ENCODE measurements at regions not wholly inside any gene's neighbourhood (a gene's known extent, or its start where the extent isn't known, plus 50 kb on each side); places are given as distances from the start of the nearest gene placed in this dataset. TPM values are rescaled to one million over a fixed set of nuclear protein-coding genes. Genes with fewer than 3 reads are reported as not detected.

DNA sequence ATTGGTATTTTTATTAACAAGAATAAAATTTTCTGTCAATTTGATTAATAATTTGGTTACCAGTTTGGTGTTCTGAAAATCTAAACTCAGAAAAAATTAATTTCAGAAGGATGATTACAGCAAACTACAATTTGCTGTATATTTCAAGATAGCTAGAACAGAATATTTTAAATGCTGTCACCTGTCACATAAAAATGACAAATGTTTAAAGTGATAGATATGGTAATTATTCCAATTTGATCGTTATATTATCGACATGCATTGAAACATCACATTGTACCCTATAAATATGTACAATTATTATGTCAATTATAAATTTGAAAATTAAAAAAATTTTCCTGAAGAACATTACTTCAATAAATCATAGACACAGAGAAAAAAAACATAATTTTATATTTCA, 56.9 kb upstream of the SLITRK5 start:
- DNase-seq (ENCODE audit: low read depth, low spot score): no peak

More for the DNA sequence above, 56.9 kb upstream of the SLITRK5 start:
- CTCF ChIA-PET: no interaction called here
- intact Hi-C loops (cut with micrococcal nuclease): no loop called here
- TF ChIP-seq POLR2AphosphoS5 (IDR thresholded peaks at IDR 0.05; ENCODE audit: insufficient read depth, low read depth, low read length): no peak
- TF ChIP-seq, protein P1, sequence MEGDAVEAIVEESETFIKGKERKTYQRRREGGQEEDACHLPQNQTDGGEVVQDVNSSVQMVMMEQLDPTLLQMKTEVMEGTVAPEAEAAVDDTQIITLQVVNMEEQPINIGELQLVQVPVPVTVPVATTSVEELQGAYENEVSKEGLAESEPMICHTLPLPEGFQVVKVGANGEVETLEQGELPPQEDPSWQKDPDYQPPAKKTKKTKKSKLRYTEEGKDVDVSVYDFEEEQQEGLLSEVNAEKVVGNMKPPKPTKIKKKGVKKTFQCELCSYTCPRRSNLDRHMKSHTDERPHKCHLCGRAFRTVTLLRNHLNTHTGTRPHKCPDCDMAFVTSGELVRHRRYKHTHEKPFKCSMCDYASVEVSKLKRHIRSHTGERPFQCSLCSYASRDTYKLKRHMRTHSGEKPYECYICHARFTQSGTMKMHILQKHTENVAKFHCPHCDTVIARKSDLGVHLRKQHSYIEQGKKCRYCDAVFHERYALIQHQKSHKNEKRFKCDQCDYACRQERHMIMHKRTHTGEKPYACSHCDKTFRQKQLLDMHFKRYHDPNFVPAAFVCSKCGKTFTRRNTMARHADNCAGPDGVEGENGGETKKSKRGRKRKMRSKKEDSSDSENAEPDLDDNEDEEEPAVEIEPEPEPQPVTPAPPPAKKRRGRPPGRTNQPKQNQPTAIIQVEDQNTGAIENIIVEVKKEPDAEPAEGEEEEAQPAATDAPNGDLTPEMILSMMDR (IDR thresholded peaks at IDR 0.05; ENCODE audit: extremely low read depth in 1 of 2, insufficient read depth in 1 of 2, low read depth in 1 of 2, low read length in 2 of 2): no peak
- no peak for TF ChIP-seq MYC (IDR thresholded peaks at IDR 0.05; ENCODE audit: low read depth, low read length)
- no peak for TF ChIP-seq FOS (IDR thresholded peaks at IDR 0.05; ENCODE audit: borderline replicate concordance, insufficient read depth, low read length)
- TF ChIP-seq, protein P2, sequence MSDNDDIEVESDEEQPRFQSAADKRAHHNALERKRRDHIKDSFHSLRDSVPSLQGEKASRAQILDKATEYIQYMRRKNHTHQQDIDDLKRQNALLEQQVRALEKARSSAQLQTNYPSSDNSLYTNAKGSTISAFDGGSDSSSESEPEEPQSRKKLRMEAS (IDR thresholded peaks at IDR 0.05; ENCODE audit: insufficient read depth, insufficient read length): no peak
- TF ChIP-seq EZH2 (IDR thresholded peaks at IDR 0.05; ENCODE audit: borderline replicate concordance, low read depth, low read length, severe bottlenecking): no peak
- TF ChIP-seq JUN (IDR thresholded peaks at IDR 0.05; ENCODE audit: borderline replicate concordance, insufficient read depth, insufficient read length, low read depth): no peak
- no peak for TF ChIP-seq GATA2 (IDR thresholded peaks at IDR 0.05; ENCODE audit: insufficient read depth, insufficient read length, low read depth, low read length)
- no peak for TF ChIP-seq POLR2A (IDR thresholded peaks at IDR 0.05; ENCODE audit: low read depth, low read length)
- no peaks in the 10 kb centered on the region for H3K4me1 ChIP-seq (ENCODE audit: control insufficient read depth, extremely low read depth, insufficient read depth, low read length)
- H3K27me3 ChIP-seq (ENCODE audit: control insufficient read depth in 2 of 2, insufficient read depth in 2 of 2, low read length in 2 of 2): no peaks in the 10 kb centered on the region
- FAIRE-seq: no peak
- no peaks in the 10 kb centered on the region for H3K9me1 ChIP-seq (replicated peaks; ENCODE audit: control insufficient read depth, extremely low read depth, insufficient read depth, low read length)
- no peaks in the 10 kb centered on the region for H3K9me3 ChIP-seq (replicated peaks; ENCODE audit: control insufficient read depth, insufficient read depth, low read length)
- no peaks in the 10 kb centered on the region for H3K79me2 ChIP-seq (ENCODE audit: control insufficient read depth, insufficient read depth, low read length)
- H2AFZ ChIP-seq (ENCODE audit: low read depth, low read length): no peak overlapping the region
- dilution Hi-C loops (cut with MboI; ENCODE audit: extremely low pct_ligation_motif_present, low sequenced_read_pairs): no loop called here
- BruUV-seq (replicated peaks): no TSS peak
- H3K4me3 ChIP-seq (replicated peaks in 1 of 3; ENCODE audit: insufficient read depth in 1 of 3, low read depth in 1 of 3, low read length in 3 of 3): no peak overlapping the region
- H3K36me3 ChIP-seq (ENCODE audit: control insufficient read depth in 2 of 2, extremely low read depth in 1 of 2, insufficient read depth in 2 of 2, low read length in 2 of 2): no peaks in the 10 kb centered on the region
- no peak overlapping the region for H3K9ac ChIP-seq (replicated peaks; ENCODE audit: extremely low read depth, insufficient read depth, low read length)
- H4K20me1 ChIP-seq (replicated peaks; ENCODE audit: control insufficient read depth, extremely low read depth, insufficient read depth, low read length): no peaks in the 10 kb centered on the region
- no peak overlapping the region for H3K27ac ChIP-seq (ENCODE audit: insufficient read depth, low read depth, low read length)
- POLR2A ChIA-PET: no interaction called here
- H3K4me2 ChIP-seq (ENCODE audit: insufficient read depth, low read length): no peak overlapping the region

Small RNA genes lying in the stretch of these regions (small RNA-seq; reads per million reads assigned to genes)
- not detected for gene UBBP5 (ENCODE audit: insufficient read depth, insufficient read length, low read depth, low replicate concordance)
